Stimulated activated CD8-positive, alpha-beta memory T cell treated with anti-CD3 and anti-CD28 coated beads, Interleukin-15, amount 100 ng/mL, for 1 hour (primary cell): ENCODE measurements at regions not wholly inside any gene's neighbourhood (a gene's known extent, or its start where the extent isn't known, plus 50 kb on each side); places are given as distances from the start of the nearest gene placed in this dataset.
A peak's percentile ranks its signal among the peaks of the same experiment; 100 is the strongest.

Experiments
- DNase-seq: peaks from one replicate; pipeline ENCODE4 v3.0.0-alpha.2; 2020; ENCODE audit warnings: low read depth

- no peak for DNase-seq
Measured at GRCh38 chr21:38156200-38156599, 100.6 kb upstream of the KCNJ15 start.

DNA sequence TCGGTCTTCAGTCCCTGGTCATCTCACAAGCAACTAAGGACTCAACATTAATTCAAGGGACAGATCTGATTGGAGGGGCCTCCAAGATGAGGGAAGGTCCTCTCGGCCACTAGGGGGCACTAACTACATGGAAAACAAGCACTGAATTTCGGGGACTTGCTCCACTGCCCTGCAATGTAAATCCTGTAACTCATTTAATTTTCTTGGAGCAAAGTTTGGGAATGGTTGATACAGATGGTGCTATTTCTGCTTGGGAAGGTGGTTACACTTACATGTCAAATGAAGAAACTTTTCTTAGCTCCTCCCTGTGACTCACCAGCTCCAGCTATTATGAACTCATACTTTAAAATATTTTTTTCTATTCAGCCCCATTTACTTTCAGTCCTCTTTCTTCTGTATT is 97.4 kb upstream of the KCNJ15 start:
- DNase-seq = peak; percentile 3

DNA sequence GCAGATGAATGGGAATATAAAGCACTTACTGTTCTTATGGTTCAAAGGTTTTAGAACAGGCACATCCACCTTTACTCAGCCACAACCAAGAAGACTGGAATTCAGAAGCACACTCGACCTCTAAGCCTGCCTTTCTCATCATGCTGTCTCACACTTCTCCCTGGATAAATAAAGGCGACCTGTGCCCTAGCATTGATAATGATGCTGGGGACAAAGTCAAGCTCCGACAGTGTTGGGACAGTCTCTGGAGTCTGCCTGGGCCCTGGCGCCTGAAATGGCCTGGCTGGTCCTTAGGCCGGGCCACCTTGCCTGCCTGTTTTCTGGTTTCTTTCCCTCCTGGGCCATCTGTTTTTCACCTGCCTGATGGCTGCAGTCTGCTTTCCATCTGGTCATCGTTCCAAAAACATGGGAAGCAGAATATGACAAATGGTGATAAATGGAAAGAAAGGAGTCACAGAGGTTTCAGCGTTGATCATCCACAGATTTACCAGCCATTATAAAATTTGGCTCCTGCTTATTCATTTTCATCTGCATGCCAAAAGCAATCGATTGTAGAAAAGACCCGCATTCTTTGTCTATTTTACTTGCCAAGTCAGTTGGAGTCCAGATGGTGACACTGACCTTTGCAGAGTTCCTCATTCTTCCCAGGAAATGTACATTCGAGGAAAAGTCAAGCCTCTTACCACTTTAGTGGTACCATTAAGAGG is 91.2 kb upstream of the KCNJ15 start:
- DNase-seq = no peak

GRCh38 chr21:38166173-38166535 is 90.6 kb upstream of the KCNJ15 start:
- DNase-seq = no peak

GRCh38 chr21:38167345-38167744 is 89.4 kb upstream of the KCNJ15 start:
- DNase-seq = no peak

GRCh38 chr21:38170283-38170682 is 86.5 kb upstream of the KCNJ15 start:
- DNase-seq = no peak

- DNase-seq = no peak
Measured at GRCh38 chr21:38170704-38171682, 85.8 kb upstream of the KCNJ15 start.

DNA sequence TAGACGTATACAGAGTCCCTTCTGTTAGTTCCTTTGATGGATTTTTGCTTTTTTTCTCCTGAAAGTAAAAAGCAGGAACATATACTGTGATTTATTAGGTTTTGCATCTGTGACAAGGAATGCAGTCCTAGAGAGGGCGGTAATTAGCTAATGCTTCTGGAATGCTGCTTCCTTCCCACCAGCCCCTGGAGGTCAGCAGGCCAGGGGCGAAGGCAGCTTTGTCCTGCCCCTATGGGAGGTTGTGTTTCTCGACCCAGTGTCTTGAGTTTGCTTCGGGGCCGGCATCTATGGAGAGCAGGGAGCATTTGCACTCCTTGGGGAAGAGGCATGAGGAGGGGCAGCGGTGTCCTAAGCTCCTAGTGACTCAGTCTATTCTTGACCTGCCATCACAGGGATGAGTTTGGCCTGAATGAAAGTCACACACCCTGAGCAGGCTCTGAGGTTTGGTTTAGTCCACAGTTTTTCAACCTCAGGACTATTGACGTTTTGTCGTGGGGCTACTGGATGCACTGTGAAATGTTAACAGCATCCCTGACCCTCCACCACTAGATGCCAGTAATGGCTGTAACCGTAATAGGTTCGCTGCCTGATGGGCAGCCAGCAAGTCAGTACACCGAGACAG is 85.0 kb upstream of the KCNJ15 start:
- no peak for DNase-seq

- DNase-seq = no peak
Measured at GRCh38 chr21:38173276-38174035, 83.3 kb upstream of the KCNJ15 start.

- DNase-seq = no peak
Measured at GRCh38 chr21:38175306-38175705, 81.5 kb upstream of the KCNJ15 start.

DNA sequence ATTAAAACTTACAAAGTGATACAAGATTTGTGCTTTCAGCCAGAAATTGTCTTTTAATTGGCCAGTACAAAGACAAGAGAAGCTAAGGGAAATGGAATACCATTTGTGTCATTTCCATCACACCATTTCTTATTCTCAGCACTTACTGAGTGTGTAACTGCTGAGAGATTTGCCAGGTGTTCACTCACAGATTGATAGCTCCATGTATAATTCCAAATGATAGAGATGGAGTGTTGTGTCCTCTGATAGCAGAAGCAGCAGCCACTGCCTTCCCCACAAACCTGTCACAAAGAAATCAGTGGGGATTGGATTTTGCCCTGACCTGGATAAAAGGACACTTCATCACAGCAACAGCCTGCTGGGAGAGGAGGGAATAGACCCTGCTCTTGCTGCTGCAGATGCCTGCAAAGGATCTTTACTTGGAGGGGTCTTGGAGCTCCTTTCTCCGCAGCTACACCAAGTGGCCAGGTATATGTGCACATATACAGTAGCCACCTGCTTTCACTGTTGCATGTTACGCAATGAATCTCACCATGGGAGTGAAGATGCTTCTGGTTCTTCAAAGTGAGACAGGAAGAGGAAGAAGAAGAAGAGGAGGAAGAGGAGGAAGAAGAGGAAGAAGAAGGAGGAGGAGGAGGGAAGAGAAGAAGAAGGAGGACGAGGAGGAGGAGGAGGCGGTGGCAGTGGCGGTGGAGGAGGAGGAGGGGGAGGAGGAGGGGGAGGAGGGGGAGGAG is 78.7 kb upstream of the KCNJ15 start:
- DNase-seq = no peak

GRCh38 chr21:38178653-38179470 is 77.9 kb upstream of the KCNJ15 start:
- no peak for DNase-seq

DNA sequence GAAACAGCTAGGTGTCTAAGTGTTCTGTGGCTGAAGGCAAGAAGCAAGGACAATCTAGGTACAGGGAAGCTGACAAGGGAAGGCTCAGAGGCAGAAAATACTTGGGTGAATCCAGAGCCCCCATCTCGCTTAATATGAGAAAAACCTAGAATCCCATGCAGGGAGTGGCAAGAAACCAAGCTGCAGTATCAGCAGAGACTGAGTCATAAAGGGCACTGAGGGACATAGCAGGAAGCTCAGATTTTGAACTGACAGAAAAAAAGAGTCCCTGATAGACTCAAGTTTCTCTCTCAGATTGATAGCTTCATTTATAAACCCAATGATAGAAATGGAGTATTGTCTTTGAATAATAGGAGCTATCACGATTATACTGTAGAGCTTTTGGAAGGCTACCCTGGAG is 77.3 kb upstream of the KCNJ15 start:
- no peak for DNase-seq

DNA sequence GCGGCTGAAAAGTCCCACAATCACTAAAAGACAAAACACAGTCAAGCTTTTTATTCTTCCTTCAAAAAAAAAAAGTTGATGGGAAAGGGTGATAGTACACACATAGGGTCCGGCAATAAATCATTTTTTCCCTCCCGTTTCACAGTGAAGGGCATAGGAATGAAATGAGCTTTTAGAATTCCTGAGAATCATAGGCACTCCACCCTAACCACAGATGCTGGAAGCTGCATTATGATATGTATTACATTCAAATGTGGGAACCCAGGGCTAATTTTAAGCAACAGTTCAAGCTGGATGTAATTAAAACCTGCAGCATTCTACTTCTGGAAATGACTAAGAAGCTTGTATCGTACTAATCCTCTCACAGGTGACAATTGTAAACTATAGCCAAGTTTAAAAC is 75.7 kb upstream of the KCNJ15 start:
- no peak for DNase-seq

DNA sequence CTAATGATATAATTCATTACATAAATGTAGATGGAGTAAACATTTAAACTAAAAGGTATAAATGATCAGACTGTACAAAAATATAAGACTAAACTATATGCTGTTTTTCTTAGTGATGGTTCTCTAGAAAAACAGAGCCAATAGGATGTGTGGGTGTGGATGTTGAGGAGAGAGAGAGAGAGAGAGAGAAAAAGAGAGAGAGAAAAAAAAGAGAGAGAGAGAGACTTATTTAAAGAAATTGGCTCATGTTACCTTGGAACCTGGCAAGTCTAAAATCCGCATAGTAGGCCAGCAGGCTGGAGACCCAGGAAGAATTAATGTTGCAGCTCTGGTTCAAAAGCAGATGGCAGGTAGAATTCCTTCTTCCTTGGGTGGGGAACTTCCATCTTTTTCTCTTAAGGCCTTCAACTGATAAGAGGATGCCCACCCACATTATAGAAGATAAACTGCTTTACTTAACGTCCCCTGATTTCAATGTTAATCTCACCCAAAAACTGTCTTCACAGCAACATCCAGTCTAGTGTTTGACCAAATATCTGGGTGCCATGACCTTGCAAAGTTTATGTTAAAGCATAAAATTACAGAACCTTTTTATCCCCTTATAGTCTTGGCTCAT is 74.3 kb upstream of the KCNJ15 start:
- no peak for DNase-seq

- DNase-seq = no peak
Measured at GRCh38 chr21:38183961-38184360, 72.8 kb upstream of the KCNJ15 start.

- DNase-seq = no peak
Measured at GRCh38 chr21:38186661-38187270, 70.0 kb upstream of the KCNJ15 start.

DNA sequence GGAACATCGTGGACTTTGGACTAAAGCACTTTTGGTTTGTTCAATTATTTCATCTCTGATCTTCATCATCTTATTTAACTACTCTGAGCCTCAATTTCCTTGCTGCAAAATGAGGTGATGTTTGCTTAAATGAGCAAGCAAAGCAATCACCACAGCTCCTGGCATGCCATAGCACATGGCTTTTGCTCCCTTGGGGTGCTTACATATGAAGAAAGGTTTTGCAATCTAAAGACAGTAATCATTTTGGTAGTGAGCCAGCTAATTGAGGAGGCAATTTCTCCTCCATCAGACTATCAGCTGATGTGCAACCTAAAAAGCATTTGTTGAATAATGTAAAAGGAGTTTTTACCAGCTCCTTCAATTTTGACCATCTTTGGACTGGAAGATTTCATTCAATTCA is 68.8 kb upstream of the KCNJ15 start:
- no peak for DNase-seq

DNA sequence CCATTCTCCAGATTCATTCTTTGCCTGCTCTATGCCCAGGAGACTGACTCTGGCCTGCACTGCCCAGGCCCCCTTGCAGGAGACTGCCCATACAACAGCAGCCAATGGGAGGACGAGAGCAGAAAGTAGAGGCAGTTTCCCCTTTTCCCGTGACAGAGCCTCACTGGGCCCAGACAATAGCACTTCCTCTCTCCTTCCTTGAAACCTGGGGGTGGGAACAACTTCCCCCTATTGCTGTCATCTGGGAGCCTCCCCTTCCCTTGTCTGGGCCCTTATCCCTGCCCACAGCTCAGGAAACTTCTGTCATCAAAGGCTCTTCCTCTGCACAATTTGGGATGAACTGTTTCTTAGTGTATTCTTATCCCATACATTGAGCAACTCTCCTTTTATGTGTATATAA is 60.8 kb upstream of the KCNJ15 start:
- no peak for DNase-seq

- no peak for DNase-seq
Measured at GRCh38 chr21:38202811-38203210, 54.0 kb upstream of the KCNJ15 start.
